GM21723 (cell line): ENCODE measurements at regions not wholly inside any gene's neighbourhood (a gene's known extent, or its start where the extent isn't known, plus 50 kb on each side); places are given as distances from the start of the nearest gene placed in this dataset.
"Not testable (repeated sequence)": the region's sequence is repeated elsewhere in the genome, so short reads cannot be mapped to it uniquely, and the experiment has no call there.

Experiments used
- ATAC-seq: cut with Tn5 transposase; IDR thresholded peaks from one replicate; pipeline ENCODE4 v1.9.1; 2021; ENCODE audit warnings: mild to moderate bottlenecking, moderate library complexity; ENCODE audit not compliant: unreplicated experiment

DNA sequence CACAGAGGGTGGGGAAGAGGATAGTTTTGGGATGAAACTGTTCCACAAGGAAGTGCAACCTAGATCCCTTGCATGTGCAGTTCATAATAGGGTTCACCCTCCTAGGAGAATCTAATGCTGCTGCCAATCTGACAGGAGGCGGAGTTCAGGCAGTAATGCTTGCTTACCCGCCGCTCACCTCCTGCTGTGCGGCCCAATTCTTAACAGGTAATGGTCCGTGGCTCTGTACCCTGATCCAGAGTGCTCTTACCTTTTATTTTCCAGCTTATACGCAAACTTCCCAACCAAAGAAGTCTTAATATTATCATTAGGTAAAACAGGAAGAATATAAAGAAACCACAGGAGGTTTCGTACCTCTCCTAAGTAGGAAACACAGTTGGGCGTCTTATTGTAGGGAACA is 82.7 kb upstream of the CD302 start:
- no peak for ATAC-seq

DNA sequence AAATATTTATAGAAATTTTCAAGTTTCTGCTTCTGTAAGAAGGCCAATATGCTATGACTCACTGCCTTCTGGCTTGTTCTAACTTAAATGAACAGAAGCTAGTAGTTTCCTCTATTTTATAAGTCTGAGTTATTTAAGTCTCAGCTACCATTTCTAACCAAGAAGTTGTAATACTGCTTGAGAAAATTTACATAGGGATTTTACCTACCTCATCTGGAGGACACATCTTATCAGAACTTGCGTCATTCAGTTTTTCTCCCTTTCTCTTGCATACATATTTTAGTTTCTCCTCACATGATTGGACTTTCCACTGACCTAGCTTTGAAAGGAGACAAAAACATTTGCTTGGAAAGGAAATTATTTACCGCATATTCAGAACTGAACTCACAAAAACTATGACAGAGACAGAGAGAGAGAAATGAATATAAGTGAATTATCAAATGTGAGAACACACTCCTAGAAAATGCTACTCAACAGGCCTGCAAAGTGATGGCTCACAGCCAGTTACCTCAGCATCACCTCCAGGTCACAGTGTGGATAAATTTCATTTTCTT is 81.1 kb upstream of the CD302 start:
- peak; percentile 89 for ATAC-seq

DNA sequence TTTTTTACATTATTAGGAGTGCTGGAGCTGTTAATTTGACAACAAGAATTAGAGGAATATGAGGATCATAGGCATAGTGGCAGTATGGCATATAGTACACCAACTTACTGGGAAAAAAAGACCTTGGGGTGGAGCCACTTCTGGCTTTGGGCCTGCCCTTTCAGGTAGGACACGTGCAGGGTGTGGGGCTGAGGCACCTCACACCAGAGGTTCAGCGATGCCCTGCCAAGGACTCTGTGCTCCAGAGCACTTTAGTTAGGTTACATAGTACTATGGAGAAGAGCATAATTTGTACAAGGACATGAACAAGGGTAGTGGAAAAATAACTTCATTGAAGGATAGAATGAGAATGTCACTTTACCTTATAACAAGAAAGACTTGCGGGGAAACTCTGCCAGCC is 77.1 kb upstream of the CD302 start:
- no peak for ATAC-seq

GRCh38 chr2:159873258-159873657 is 75.2 kb upstream of the CD302 start:
- no peak for ATAC-seq

GRCh38 chr2:159872353-159872752 is 74.3 kb upstream of the CD302 start:
- no peak for ATAC-seq

GRCh38 chr2:159868598-159869159 is 70.7 kb upstream of the CD302 start:
- not testable (repeated sequence) for ATAC-seq

GRCh38 chr2:159867567-159868361 is 69.8 kb upstream of the CD302 start:
- no peak for ATAC-seq

DNA sequence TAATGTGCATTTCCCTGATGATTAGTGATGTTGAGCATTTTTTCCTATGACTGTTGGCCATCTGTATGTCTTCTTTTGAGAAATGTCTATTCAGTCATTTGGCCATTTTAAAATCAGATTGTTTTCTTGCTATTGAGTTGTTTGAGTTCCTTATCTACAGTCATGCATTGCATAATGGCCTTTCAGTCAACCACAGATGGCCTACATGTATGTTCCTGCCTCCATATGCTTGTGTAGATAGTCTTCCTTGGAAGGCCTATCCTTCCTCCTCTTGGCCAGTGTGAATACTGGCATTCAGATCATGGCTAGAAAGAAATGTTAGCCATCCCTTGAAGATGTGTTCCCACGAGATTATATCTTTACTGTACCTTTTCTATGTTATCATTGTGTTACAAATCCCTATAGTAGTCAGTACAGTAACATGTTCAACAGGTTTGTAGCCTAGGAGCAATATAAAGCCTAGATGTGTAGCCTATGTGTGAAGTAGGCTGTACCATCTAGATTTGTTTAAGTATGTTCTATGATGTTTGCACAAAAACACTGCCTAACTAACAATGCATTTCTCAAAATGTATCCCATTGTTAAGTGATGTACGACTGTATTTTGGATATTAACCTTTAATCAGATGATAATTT is 65.6 kb upstream of the CD302 start:
- no peak for ATAC-seq

DNA sequence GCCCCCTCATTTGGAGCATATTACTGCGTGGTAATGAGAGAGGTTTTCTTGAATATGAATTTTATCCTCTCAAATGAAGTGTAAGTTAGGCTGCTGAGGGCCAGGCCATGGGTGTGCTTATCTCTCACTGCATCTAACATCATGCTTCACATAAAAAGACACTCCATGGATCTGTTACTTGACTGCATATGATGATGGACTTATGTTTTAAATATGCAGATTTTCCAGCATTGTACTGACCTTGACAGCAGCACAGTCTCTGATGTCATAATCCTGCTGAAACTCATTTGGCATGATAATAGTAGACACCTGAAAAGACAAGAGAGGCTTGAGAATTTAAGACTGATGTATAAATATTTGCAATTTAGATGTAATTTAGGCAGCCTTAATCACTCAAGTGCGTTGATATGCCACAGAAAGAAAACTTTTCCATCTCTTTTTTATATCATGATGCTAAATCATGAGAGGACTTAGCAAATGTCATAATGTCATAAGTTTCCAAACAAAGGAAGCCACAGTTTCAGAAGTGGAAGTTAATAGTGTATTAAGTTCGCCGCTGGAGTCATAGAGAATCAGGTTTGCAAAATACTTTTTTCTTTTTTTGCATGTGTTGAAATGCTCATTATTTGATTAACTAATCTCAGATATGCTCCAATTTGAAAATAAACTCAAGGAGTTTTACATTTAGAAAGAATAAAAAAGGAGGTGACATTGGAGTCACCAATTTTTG is 62.7 kb upstream of the CD302 start:
- ATAC-seq, result no peak

DNA sequence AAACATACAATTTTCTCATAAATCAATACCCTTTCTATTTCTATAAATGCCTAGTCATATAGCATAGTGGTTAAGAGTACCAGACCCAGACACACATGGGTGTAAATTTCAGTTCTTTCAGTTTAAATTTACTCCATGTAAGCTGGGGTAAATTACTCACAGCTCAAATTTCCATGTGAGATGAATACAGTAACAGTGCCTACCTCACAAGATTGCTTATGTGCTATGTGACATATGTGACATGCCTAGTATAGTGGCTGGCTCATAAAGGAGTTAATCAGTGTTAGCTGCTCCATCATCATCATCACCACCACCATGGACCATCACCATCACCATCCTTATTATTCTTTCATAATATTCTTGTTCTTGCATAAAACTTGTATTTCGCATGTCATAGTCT is 61.6 kb upstream of the CD302 start:
- ATAC-seq, result no peak

DNA sequence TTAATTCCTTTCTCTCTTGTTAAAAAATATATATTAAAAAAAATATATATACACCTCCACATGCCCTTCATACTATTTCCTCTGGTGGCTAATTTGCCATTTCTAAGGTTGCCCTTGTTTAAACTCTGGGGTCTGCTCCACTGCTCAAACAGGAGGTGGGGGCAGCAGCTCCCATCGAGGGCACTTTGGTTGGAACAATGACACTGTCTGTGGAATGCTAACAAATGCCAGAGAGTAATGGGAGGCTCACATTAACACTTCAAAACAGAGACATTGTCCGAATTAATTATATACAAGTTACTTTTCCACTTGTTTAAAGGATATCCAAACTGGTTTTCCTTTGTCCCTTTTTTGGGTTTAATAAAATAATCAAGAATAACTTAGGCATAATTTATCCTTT is 58.8 kb upstream of the CD302 start:
- ATAC-seq, result no peak

- no peak for ATAC-seq
These were observed 57.6 kb upstream of the CD302 start for GRCh38 chr2:159855557-159856061.

GRCh38 chr2:159855143-159855542 is 57.1 kb upstream of the CD302 start:
- ATAC-seq, result no peak

- no peak for ATAC-seq
These were observed 56.5 kb upstream of the CD302 start for GRCh38 chr2:159854481-159854880.

- ATAC-seq, result no peak
These were observed 55.1 kb upstream of the CD302 start for GRCh38 chr2:159853101-159853500.

GRCh38 chr2:159851941-159852340 is 53.9 kb upstream of the CD302 start:
- ATAC-seq, result no peak

- ATAC-seq, result no peak
These were observed 52.8 kb upstream of the CD302 start for GRCh38 chr2:159850789-159851188.

- ATAC-seq, result no peak
These were observed 51.3 kb upstream of the CD302 start for GRCh38 chr2:159849160-159849813.
